SK-N-SH (cell line): ENCODE measurements at regions not wholly inside any gene's neighbourhood (a gene's known extent, or its start where the extent isn't known, plus 50 kb on each side); places are given as distances from the start of the nearest gene placed in this dataset.

Source experiments
- CTCF ChIA-PET: fragments of 300-600, 350-600 bp; formaldehyde crosslinking; extraction: SDS; loops from one replicate; lab custom pipeline; 2021; lab: Yijun Ruan, JAX
- POLR2A ChIA-PET: fragments of 350-600 bp; sonication (Branson Sonifier 250); formaldehyde crosslinking; extraction: SDS; loops from one replicate; lab custom pipeline; 2020; ENCODE audit warnings: antibody characterized with exemption, inconsistent platforms; lab: Yijun Ruan, JAX
- DNase-seq: peaks from one replicate; pipeline ENCODE4 v3.0.0; 2012
- H2AFZ ChIP-seq: fragments of 200-600 bp; sonication (generic); 2 replicates; pipeline ENCODE4 v1.8.1; 2016; ENCODE audit warnings: antibody characterized with exemption, mild to moderate bottlenecking, low read depth
- H3F3A ChIP-seq: fragments of 200-600 bp; sonication (generic); replicated peaks from 2 replicates; pipeline ENCODE3; 2016; ENCODE audit warnings: antibody characterized with exemption, mild to moderate bottlenecking; ENCODE audit not compliant: insufficient read depth
- H3K27ac ChIP-seq, 2 experiments: fragments of 200-500 bp in 1 of 2; fragments of 200-600 bp in 1 of 2; sonication (Bioruptor generic) in 1 of 2; sonication (generic), shearing (Covaris generic) in 1 of 2; 2 replicates each; pipeline versions ENCODE4 v1.5.1 to v1.6.1; 2014 to 2016; ENCODE audit warnings: low read depth in 2 of 2, inconsistent platforms in 1 of 2, low read length in 1 of 2, mild to moderate bottlenecking in 1 of 2, mixed read lengths in 1 of 2
- H3K27me3 ChIP-seq: fragments of 200-600 bp; sonication (generic), shearing (Covaris generic); 2 replicates; pipeline ENCODE4 v1.6.1; 2016; ENCODE audit warnings: mixed run types; ENCODE audit not compliant: insufficient read depth
- H3K36me3 ChIP-seq, 2 experiments: fragments of 200-500 bp in 1 of 2; fragments of 200-600 bp in 1 of 2; sonication (Bioruptor generic) in 1 of 2; sonication (generic) in 1 of 2; replicated peaks in 1 of 2; 2 replicates each; pipeline versions ENCODE3 to v1.5.1; 2014 to 2016; ENCODE audit warnings: low read length in 1 of 2, mild to moderate bottlenecking in 1 of 2; ENCODE audit not compliant: insufficient read depth in 2 of 2, control insufficient read depth in 1 of 2
- H3K4me1 ChIP-seq, 2 experiments: fragments of 200-500 bp in 1 of 2; fragments of 200-600 bp in 1 of 2; sonication (Bioruptor generic) in 1 of 2; sonication (generic), shearing (Covaris generic) in 1 of 2; 2 replicates each; pipeline versions ENCODE4 v1.5.1 to v1.6.1; 2014 to 2016; ENCODE audit warnings: low read depth in 1 of 2, low read length in 1 of 2, mixed run types in 1 of 2; ENCODE audit not compliant: insufficient read depth in 2 of 2, control insufficient read depth in 1 of 2
- H3K4me2 ChIP-seq: fragments of 200-600 bp; sonication (generic), shearing (Covaris generic); 2 replicates; pipeline ENCODE4 v1.6.1; 2017; ENCODE audit warnings: mixed run types
- H3K4me3 ChIP-seq, 2 experiments: fragments of 200-500 bp in 1 of 2; fragments of 200-600 bp in 1 of 2; sonication (Bioruptor generic) in 1 of 2; sonication (generic), shearing (Covaris generic) in 1 of 2; 2 replicates each; pipeline versions ENCODE4 v1.5.1 to v1.8.1; 2014 to 2016; ENCODE audit warnings: low read depth in 2 of 2, inconsistent platforms in 1 of 2, low read length in 1 of 2, mild to moderate bottlenecking in 1 of 2, mixed read lengths in 1 of 2, moderate library complexity in 1 of 2
- H3K79me2 ChIP-seq: fragments of 200-600 bp; sonication (generic); 2 replicates; pipeline ENCODE4 v1.8.1; 2017; ENCODE audit warnings: mild to moderate bottlenecking; ENCODE audit not compliant: insufficient read depth
- H3K9ac ChIP-seq: fragments of 200-600 bp; sonication (generic); 2 replicates; pipeline ENCODE4 v1.6.1; 2017; ENCODE audit warnings: mixed run types
- H3K9me2 ChIP-seq: fragments of 200-600 bp; sonication (generic); 2 replicates; pipeline ENCODE4 v1.6.1; 2017; ENCODE audit warnings: mixed run types
- H3K9me3 ChIP-seq: fragments of 200-600 bp; sonication (generic); 2 replicates; pipeline ENCODE4 v1.6.1; 2017; ENCODE audit warnings: mixed run types, mild to moderate bottlenecking, moderate library complexity
- H4K20me1 ChIP-seq: fragments of 200-600 bp; sonication (generic); 2 replicates; pipeline ENCODE4 v1.6.1; 2017; ENCODE audit warnings: mild to moderate bottlenecking, mixed run types; ENCODE audit not compliant: insufficient read depth
- EP300 ChIP-seq, 2 experiments: IDR thresholded peaks; 2 replicates each; pipeline versions ENCODE4 v1.4.0 to v1.6.1; 2012; ENCODE audit warnings: borderline replicate concordance in 1 of 2, low read depth in 1 of 2, low read length in 1 of 2
- FOSL2 ChIP-seq: IDR thresholded peaks from 2 replicates; pipeline ENCODE4 v1.4.0; 2012; ENCODE audit warnings: low read depth, mild to moderate bottlenecking, moderate library complexity, borderline replicate concordance
- FOXJ3 ChIP-seq: sonication (generic); formaldehyde crosslinking; IDR thresholded peaks from 2 replicates; pipeline ENCODE4 v1.5.1; 2020; ENCODE audit warnings: mild to moderate bottlenecking, missing genetic modification reagents
- MEF2A ChIP-seq: IDR thresholded peaks from 2 replicates; pipeline ENCODE4 v1.4.0; 2012; ENCODE audit warnings: low read depth, borderline replicate concordance
- NRF1 ChIP-seq: IDR thresholded peaks from 2 replicates; pipeline ENCODE4 v1.6.1; 2012; ENCODE audit warnings: low read depth, mild to moderate bottlenecking, low read length
- RCOR1 ChIP-seq: fragments of 150-350 bp; IDR thresholded peaks from 2 replicates; pipeline ENCODE4 v1.6.1; 2017; ENCODE audit warnings: antibody characterized with exemption, low read length
- RFX5 ChIP-seq: IDR thresholded peaks from 2 replicates; pipeline ENCODE4 v1.6.1; 2012; ENCODE audit warnings: mild to moderate bottlenecking, improper control_type of control experiment, low read length
- RXRA ChIP-seq: IDR thresholded peaks from 2 replicates; pipeline ENCODE4 v1.4.0; 2012; ENCODE audit warnings: low read depth, mild to moderate bottlenecking, borderline replicate concordance
- SIN3A ChIP-seq: IDR thresholded peaks from 2 replicates; pipeline ENCODE4 v1.6.1; 2012; ENCODE audit warnings: low read depth, mild to moderate bottlenecking, low read length, moderate library complexity, borderline replicate concordance
- TEAD4 ChIP-seq: IDR thresholded peaks from 2 replicates; pipeline ENCODE4 v1.4.0; 2012; ENCODE audit warnings: mild to moderate bottlenecking, borderline replicate concordance; ENCODE audit not compliant: insufficient read depth
- USF2 ChIP-seq: fragments of 150-350 bp; IDR thresholded peaks from 2 replicates; pipeline ENCODE4 v1.6.1; 2017; ENCODE audit warnings: antibody characterized with exemption, low read length, low read depth, borderline replicate concordance
- YY1 ChIP-seq: IDR thresholded peaks from 2 replicates; pipeline ENCODE4 v1.4.0; 2012; ENCODE audit warnings: low read depth, mild to moderate bottlenecking
- ZBTB33 ChIP-seq: IDR thresholded peaks from 2 replicates; pipeline ENCODE4 v1.4.0; 2012; ENCODE audit warnings: low read depth, borderline replicate concordance
- WGBS: methylation state at CpG from one replicate; pipeline ENCODE4 v1.1.6; 2017; ENCODE audit warnings: low lambda C conversion rate; 5-methylcytosine and 5-hydroxymethylcytosine counted together
- TF ChIP-seq, protein P1 (sequence below): fragments of 200-600 bp; sonication (generic); IDR thresholded peaks from 2 replicates; pipeline ENCODE4 v1.6.1; 2017; ENCODE audit warnings: antibody characterized with exemption, mild to moderate bottlenecking, moderate library complexity
- TF ChIP-seq, protein P2 (sequence below): IDR thresholded peaks from 2 replicates; pipeline ENCODE4; 2012
- TF ChIP-seq, protein P3 (sequence below): IDR thresholded peaks from 2 replicates; pipeline ENCODE4 v1.4.0; 2012; ENCODE audit warnings: low read depth, borderline replicate concordance

DNA sequence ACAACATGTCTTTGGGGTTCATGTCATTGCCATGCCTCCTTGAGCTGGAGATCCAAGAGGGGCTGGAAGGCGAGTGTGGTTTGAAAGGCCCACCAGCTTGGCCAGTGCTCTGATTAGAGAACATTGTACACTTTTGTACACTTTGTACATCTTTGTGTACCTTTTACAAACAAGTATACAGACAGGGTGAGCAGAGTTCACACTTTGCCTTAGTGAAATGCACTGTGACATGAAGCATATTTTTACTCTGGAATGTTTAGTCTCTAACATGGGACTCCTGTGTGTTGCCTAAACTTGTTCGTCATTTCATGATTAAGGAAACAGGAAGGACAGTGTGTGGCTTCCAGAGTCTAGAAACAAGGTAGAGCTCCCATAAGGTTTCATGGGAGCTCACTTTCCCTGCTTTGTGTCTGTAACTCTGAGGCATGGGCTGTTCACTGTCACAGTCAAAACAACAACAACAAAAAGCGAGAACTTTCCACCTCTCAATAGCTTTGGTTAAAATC lies 225.8 kb upstream of the SOX4 start:
- H2AFZ ChIP-seq: no peak overlapping the region
- TF ChIP-seq, protein P1, sequence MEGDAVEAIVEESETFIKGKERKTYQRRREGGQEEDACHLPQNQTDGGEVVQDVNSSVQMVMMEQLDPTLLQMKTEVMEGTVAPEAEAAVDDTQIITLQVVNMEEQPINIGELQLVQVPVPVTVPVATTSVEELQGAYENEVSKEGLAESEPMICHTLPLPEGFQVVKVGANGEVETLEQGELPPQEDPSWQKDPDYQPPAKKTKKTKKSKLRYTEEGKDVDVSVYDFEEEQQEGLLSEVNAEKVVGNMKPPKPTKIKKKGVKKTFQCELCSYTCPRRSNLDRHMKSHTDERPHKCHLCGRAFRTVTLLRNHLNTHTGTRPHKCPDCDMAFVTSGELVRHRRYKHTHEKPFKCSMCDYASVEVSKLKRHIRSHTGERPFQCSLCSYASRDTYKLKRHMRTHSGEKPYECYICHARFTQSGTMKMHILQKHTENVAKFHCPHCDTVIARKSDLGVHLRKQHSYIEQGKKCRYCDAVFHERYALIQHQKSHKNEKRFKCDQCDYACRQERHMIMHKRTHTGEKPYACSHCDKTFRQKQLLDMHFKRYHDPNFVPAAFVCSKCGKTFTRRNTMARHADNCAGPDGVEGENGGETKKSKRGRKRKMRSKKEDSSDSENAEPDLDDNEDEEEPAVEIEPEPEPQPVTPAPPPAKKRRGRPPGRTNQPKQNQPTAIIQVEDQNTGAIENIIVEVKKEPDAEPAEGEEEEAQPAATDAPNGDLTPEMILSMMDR: no peak
- TF ChIP-seq USF2: no peak
- no peak for TF ChIP-seq FOSL2
- no peak overlapping the region for H3K9ac ChIP-seq
- no peak for DNase-seq
- H3K36me3 ChIP-seq: no peaks in the 10 kb centered on the region
- H3K27ac ChIP-seq: no peak overlapping the region
- no peaks in the 10 kb centered on the region for H3K79me2 ChIP-seq
- WGBS: 70% methylated on average over 3 of the region's 3 CpGs
- H3K4me1 ChIP-seq: peaks cover 0 to 6% of the 10 kb centered on the region in 2 experiments; a peak in 1 of 4 replicates
- no peaks in the 10 kb centered on the region; the same call in 1 of the 2 replicates for H3K27me3 ChIP-seq
- ChIA-PET CTCF (no interaction called here), POLR2A (no interaction called here)
- no peak overlapping the region for H3K4me2 ChIP-seq
- H3K9me2 ChIP-seq: no peaks in the 10 kb centered on the region
- no peaks in the 10 kb centered on the region for H4K20me1 ChIP-seq
- no peak overlapping the region for H3K4me3 ChIP-seq
- H3F3A ChIP-seq: no peaks in the 10 kb centered on the region
- no peaks in the 10 kb centered on the region for H3K9me3 ChIP-seq

DNA sequence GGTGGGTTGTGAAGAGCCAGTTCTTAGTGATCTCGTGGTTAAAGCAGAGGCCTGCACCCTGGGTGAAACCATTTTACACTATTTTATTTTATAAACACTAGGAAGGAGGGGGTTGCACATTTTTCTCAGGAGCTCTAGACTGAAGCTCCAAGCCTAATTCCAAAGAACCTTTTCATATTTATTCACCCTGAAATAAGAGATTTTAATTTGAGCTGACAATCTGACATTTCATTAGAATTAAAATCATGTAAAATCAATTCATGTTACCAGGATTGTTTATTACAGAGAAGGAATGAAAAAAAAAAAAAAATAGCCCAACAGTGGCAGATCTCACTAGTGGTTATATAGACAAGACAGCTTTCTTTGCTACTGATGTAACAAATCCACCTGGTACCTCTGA lies 222.5 kb upstream of the SOX4 start:
- DNase-seq: no peak
- H3K4me2 ChIP-seq: no peak overlapping the region
- peaks cover 0 to 16% of the 10 kb centered on the region in 2 experiments; a peak in 1 of 4 replicates for H3K4me1 ChIP-seq
- H3K9me2 ChIP-seq: no peaks in the 10 kb centered on the region
- H3K27me3 ChIP-seq: no peaks in the 10 kb centered on the region; the same call in 1 of the 2 replicates
- H3K79me2 ChIP-seq: no peaks in the 10 kb centered on the region
- CTCF ChIA-PET: interaction anchor here (0.9 kb wide), 1 partner anchor 217 kb away, joined by 3 read pairs; no protein-coding TSS in a partner anchor
- peak overlapping the region in 1 of 2 experiments; percentile 19; a peak in 2 of 4 replicates for H3K27ac ChIP-seq
- no peaks in the 10 kb centered on the region for H4K20me1 ChIP-seq
- no peak overlapping the region for H3K9ac ChIP-seq
- TF ChIP-seq YY1 (no peak), ZBTB33 (no peak), NRF1 (no peak), SIN3A (no peak), RCOR1 (no peak), RXRA (no peak), RFX5 (no peak), MEF2A (no peak), FOXJ3 (CRISPR knock-in tag) (no peak), TEAD4 (no peak), EP300 (IDR thresholded peaks at IDR 0.05; ENCODE audit: borderline replicate concordance in 1 of 2, low read depth in 1 of 2, low read length in 1 of 2) (no peak)
- TF ChIP-seq, protein P2, sequence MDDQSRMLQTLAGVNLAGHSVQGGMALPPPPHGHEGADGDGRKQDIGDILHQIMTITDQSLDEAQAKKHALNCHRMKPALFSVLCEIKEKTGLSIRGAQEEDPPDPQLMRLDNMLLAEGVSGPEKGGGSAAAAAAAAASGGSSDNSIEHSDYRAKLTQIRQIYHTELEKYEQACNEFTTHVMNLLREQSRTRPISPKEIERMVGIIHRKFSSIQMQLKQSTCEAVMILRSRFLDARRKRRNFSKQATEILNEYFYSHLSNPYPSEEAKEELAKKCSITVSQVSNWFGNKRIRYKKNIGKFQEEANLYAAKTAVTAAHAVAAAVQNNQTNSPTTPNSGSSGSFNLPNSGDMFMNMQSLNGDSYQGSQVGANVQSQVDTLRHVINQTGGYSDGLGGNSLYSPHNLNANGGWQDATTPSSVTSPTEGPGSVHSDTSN: no peak
- TF ChIP-seq, protein P1: no peak
- TF ChIP-seq, protein P3, sequence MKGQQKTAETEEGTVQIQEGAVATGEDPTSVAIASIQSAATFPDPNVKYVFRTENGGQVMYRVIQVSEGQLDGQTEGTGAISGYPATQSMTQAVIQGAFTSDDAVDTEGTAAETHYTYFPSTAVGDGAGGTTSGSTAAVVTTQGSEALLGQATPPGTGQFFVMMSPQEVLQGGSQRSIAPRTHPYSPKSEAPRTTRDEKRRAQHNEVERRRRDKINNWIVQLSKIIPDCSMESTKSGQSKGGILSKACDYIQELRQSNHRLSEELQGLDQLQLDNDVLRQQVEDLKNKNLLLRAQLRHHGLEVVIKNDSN: no peak
- no peaks in the 10 kb centered on the region for H3F3A ChIP-seq
- no peak overlapping the region for H3K4me3 ChIP-seq
- POLR2A ChIA-PET: no interaction called here
- 17% methylated on average over 1 of the region's 1 CpG for WGBS
- no peaks in the 10 kb centered on the region for H3K9me3 ChIP-seq
- H3K36me3 ChIP-seq: no peaks in the 10 kb centered on the region
- no peak overlapping the region for H2AFZ ChIP-seq
